VCaP (cell line): ENCODE measurements at regions not wholly inside any gene's neighbourhood (a gene's known extent, or its start where the extent isn't known, plus 50 kb on each side); places are given as distances from the start of the nearest gene placed in this dataset.

Experiments
- H3K27ac ChIP-seq: fragments of 450-650 bp; 2 replicates; pipeline ENCODE4 v1.5.1; 2017
- CTCF ChIP-seq: fragments of 450-650 bp; conservative IDR thresholded peaks from 2 replicates; pipeline ENCODE4 v1.5.1; 2017; ENCODE audit warnings: mild to moderate bottlenecking, moderate library complexity

GRCh38 chr1:221555689-221556433, 186.0 kb downstream of the DUSP10 start:
- no peak overlapping the region for H3K27ac ChIP-seq
- no peak for TF ChIP-seq CTCF

GRCh38 chr1:221556435-221556834, 185.5 kb downstream of the DUSP10 start:
- no peak overlapping the region for H3K27ac ChIP-seq
- no peak for TF ChIP-seq CTCF

GRCh38 chr1:221557013-221557412, 184.9 kb downstream of the DUSP10 start:
- H3K27ac ChIP-seq = peak overlapping the region; percentile 11; the same call in 1 of the 2 replicates
- TF ChIP-seq CTCF = no peak

- TF ChIP-seq CTCF = no peak
- no peak overlapping the region for H3K27ac ChIP-seq
Measured at GRCh38 chr1:221558396-221558795, 183.5 kb downstream of the DUSP10 start.

- no peak overlapping the region for H3K27ac ChIP-seq
- TF ChIP-seq CTCF = no peak
Measured at GRCh38 chr1:221559911-221560310, 182.0 kb downstream of the DUSP10 start.

- no peak for TF ChIP-seq CTCF
- no peak overlapping the region for H3K27ac ChIP-seq
Measured at GRCh38 chr1:221562542-221563475, 179.1 kb downstream of the DUSP10 start.

GRCh38 chr1:221563476-221563921, 178.4 kb downstream of the DUSP10 start:
- TF ChIP-seq CTCF = no peak
- H3K27ac ChIP-seq = no peak overlapping the region
